BLaER1 treated with 17β-estradiol and CSF1 and Interleukin-3, amounts not matched to agents 10 nM and 100 nM (cell line): ENCODE measurements at regions not wholly inside any gene's neighbourhood (a gene's known extent, or its start where the extent isn't known, plus 50 kb on each side); places are given as distances from the start of the nearest gene placed in this dataset.

Experiments
- H3K27ac ChIP-seq, 11 experiments: shearing (Covaris generic); formaldehyde crosslinking; 2 replicates each; pipeline ENCODE4 v1.8.1; 2022
- H3K27me3 ChIP-seq, 11 experiments: shearing (Covaris generic); formaldehyde crosslinking; 2 replicates each; pipeline ENCODE4 v1.8.1; 2022
- H3K36me3 ChIP-seq, 11 experiments: shearing (Covaris generic); formaldehyde crosslinking; 2 replicates each; pipeline ENCODE4 v1.8.1; 2022
- H3K4me1 ChIP-seq, 10 experiments: shearing (Covaris generic); formaldehyde crosslinking; 2 replicates each; pipeline ENCODE4 v1.8.1; 2022
- H3K4me2 ChIP-seq, 11 experiments: shearing (Covaris generic); formaldehyde crosslinking; 2 replicates each; pipeline ENCODE4 v1.8.1; 2022
- H3K4me3 ChIP-seq, 10 experiments: shearing (Covaris generic); formaldehyde crosslinking; 2 replicates each; pipeline ENCODE4 v1.8.1; 2022
- H3K9ac ChIP-seq, 11 experiments: shearing (Covaris generic); formaldehyde crosslinking; 2 replicates each; pipeline ENCODE4 v1.8.1; 2022
- H3K9me3 ChIP-seq, 11 experiments: shearing (Covaris generic); formaldehyde crosslinking; replicated peaks in 1 of 11; 2 replicates each; pipeline ENCODE4 v1.8.1; 2022
- H4K20me1 ChIP-seq, 11 experiments: shearing (Covaris generic); formaldehyde crosslinking; 2 replicates each; pipeline ENCODE4 v1.8.1; 2022
- Cebpa-rat ChIP-seq, 11 experiments: shearing (Covaris generic); IDR thresholded peaks; 2 replicates each; pipeline ENCODE4 v1.8.1; 2022

- peaks cover 0 to 21% (median 0%) of the 10 kb centered on the region in 10 experiments; a peak in 7 of 20 replicates for H3K4me1 ChIP-seq
- H3K27ac ChIP-seq, result no peak overlapping the region
- H3K4me3 ChIP-seq, result no peak overlapping the region
- no peaks in the 10 kb centered on the region for H3K36me3 ChIP-seq
- H3K27me3 ChIP-seq, result no peaks in the 10 kb centered on the region
- no peak overlapping the region for H3K9ac ChIP-seq
- peak overlapping the region in 3 of 11 experiments; percentile 3 to 22 (median 20); a peak in 3 of 22 replicates for H3K4me2 ChIP-seq
- peaks cover 6 to 15% (median 8%) of the 10 kb centered on the region in 11 experiments; a peak in 20 of 22 replicates for H3K9me3 ChIP-seq
- H4K20me1 ChIP-seq, result no peaks in the 10 kb centered on the region
- TF ChIP-seq Cebpa-rat (IDR thresholded peaks at IDR 0.05), result no peak
These were observed 384.8 kb upstream of the PCSK5 start for GRCh38 chr9:75505654-75506053.

GRCh38 chr9:75529463-75529862 is 361.0 kb upstream of the PCSK5 start:
- no peak overlapping the region for H3K4me3 ChIP-seq
- H3K9ac ChIP-seq, result no peak overlapping the region
- no peak overlapping the region for H3K4me2 ChIP-seq
- TF ChIP-seq Cebpa-rat (IDR thresholded peaks at IDR 0.05), result no peak
- H4K20me1 ChIP-seq, result no peaks in the 10 kb centered on the region
- H3K27ac ChIP-seq, result no peak overlapping the region
- peaks cover 0 to 15% (median 8%) of the 10 kb centered on the region in 11 experiments; a peak in 9 of 22 replicates for H3K9me3 ChIP-seq
- H3K27me3 ChIP-seq, result no peaks in the 10 kb centered on the region
- no peaks in the 10 kb centered on the region for H3K36me3 ChIP-seq
- no peaks in the 10 kb centered on the region for H3K4me1 ChIP-seq

- Histone ChIP-seq H3K27ac (no peak overlapping the region), H3K36me3 (no peaks in the 10 kb centered on the region), H3K4me3 (no peak overlapping the region), H3K4me2 (no peak overlapping the region), H3K27me3 (no peaks in the 10 kb centered on the region), H3K4me1 (no peaks in the 10 kb centered on the region), H3K9me3 (peaks cover under 1 to 6% (median 2%) of the 10 kb centered on the region in 11 experiments; a peak in 11 of 22 replicates), H4K20me1 (no peaks in the 10 kb centered on the region), H3K9ac (no peak overlapping the region)
- no peak for TF ChIP-seq Cebpa-rat (IDR thresholded peaks at IDR 0.05)
These were observed 358.9 kb upstream of the PCSK5 start for GRCh38 chr9:75531588-75531987.

- H3K27me3 ChIP-seq, result no peaks in the 10 kb centered on the region
- H3K4me3 ChIP-seq, result no peak overlapping the region
- peaks cover 3 to 13% (median 9%) of the 10 kb centered on the region in 11 experiments; a peak in 14 of 22 replicates for H3K9me3 ChIP-seq
- H3K4me2 ChIP-seq, result no peak overlapping the region
- no peaks in the 10 kb centered on the region for H3K4me1 ChIP-seq
- H3K9ac ChIP-seq, result no peak overlapping the region
- H3K27ac ChIP-seq, result no peak overlapping the region
- no peaks in the 10 kb centered on the region for H3K36me3 ChIP-seq
- H4K20me1 ChIP-seq, result no peaks in the 10 kb centered on the region
- no peak for TF ChIP-seq Cebpa-rat (IDR thresholded peaks at IDR 0.05)
These were observed 358.0 kb upstream of the PCSK5 start for GRCh38 chr9:75532233-75533050.

- H3K4me1 ChIP-seq, result no peaks in the 10 kb centered on the region
These were observed 350.9 kb upstream of the PCSK5 start for GRCh38 chr9:75539523-75539922.

GRCh38 chr9:75540185-75540584 is 350.3 kb upstream of the PCSK5 start:
- H3K9ac ChIP-seq, result no peak overlapping the region
- no peaks in the 10 kb centered on the region for H3K27me3 ChIP-seq
- no peak overlapping the region for H3K4me3 ChIP-seq
- H4K20me1 ChIP-seq, result no peaks in the 10 kb centered on the region
- H3K36me3 ChIP-seq, result no peaks in the 10 kb centered on the region
- no peaks in the 10 kb centered on the region for H3K4me1 ChIP-seq
- TF ChIP-seq Cebpa-rat (IDR thresholded peaks at IDR 0.05), result no peak
- peaks cover 3 to 16% (median 12%) of the 10 kb centered on the region in 11 experiments; a peak in 14 of 22 replicates for H3K9me3 ChIP-seq
- H3K4me2 ChIP-seq, result no peak overlapping the region
- H3K27ac ChIP-seq, result no peak overlapping the region

More at GRCh38 chr9:75539523-75539922, 350.9 kb upstream of the PCSK5 start:
- no peaks in the 10 kb centered on the region for H3K27me3 ChIP-seq
- no peaks in the 10 kb centered on the region for H3K36me3 ChIP-seq
- no peak overlapping the region for H3K9ac ChIP-seq
- H3K4me2 ChIP-seq, result no peak overlapping the region
- H3K27ac ChIP-seq, result no peak overlapping the region
- peaks cover 3 to 16% (median 12%) of the 10 kb centered on the region in 11 experiments; a peak in 14 of 22 replicates for H3K9me3 ChIP-seq
- no peaks in the 10 kb centered on the region for H4K20me1 ChIP-seq
- no peak for TF ChIP-seq Cebpa-rat (IDR thresholded peaks at IDR 0.05)
- H3K4me3 ChIP-seq, result no peak overlapping the region

GRCh38 chr9:75541734-75542133 is 348.7 kb upstream of the PCSK5 start:
- Histone ChIP-seq H3K4me3 (no peak overlapping the region), H3K9ac (no peak overlapping the region), H3K27me3 (no peaks in the 10 kb centered on the region), H3K4me1 (no peaks in the 10 kb centered on the region), H3K9me3 (peaks cover 1 to 12% (median 8%) of the 10 kb centered on the region in 11 experiments; a peak in 14 of 22 replicates), H4K20me1 (no peaks in the 10 kb centered on the region), H3K36me3 (no peaks in the 10 kb centered on the region), H3K27ac (no peak overlapping the region), H3K4me2 (no peak overlapping the region)
- no peak for TF ChIP-seq Cebpa-rat (IDR thresholded peaks at IDR 0.05)

- H3K27ac ChIP-seq, result no peak overlapping the region
- no peak overlapping the region for H3K4me3 ChIP-seq
- TF ChIP-seq Cebpa-rat (IDR thresholded peaks at IDR 0.05), result no peak
- H4K20me1 ChIP-seq, result no peaks in the 10 kb centered on the region
- H3K4me2 ChIP-seq, result no peak overlapping the region
- H3K9me3 ChIP-seq, result no peaks in the 10 kb centered on the region
- H3K27me3 ChIP-seq, result no peaks in the 10 kb centered on the region
- no peak overlapping the region for H3K9ac ChIP-seq
- H3K4me1 ChIP-seq, result no peaks in the 10 kb centered on the region
- no peaks in the 10 kb centered on the region for H3K36me3 ChIP-seq
These were observed 345.7 kb upstream of the PCSK5 start for GRCh38 chr9:75544815-75545214.

GRCh38 chr9:75545287-75545686 is 345.2 kb upstream of the PCSK5 start:
- Histone ChIP-seq H3K9me3 (peaks cover 0 to 2% (median 0%) of the 10 kb centered on the region in 11 experiments; a peak in 1 of 22 replicates), H4K20me1 (no peaks in the 10 kb centered on the region), H3K36me3 (no peaks in the 10 kb centered on the region), H3K9ac (no peak overlapping the region), H3K4me1 (no peaks in the 10 kb centered on the region), H3K27ac (no peak overlapping the region), H3K4me2 (no peak overlapping the region), H3K4me3 (no peak overlapping the region), H3K27me3 (no peaks in the 10 kb centered on the region)
- no peak for TF ChIP-seq Cebpa-rat (IDR thresholded peaks at IDR 0.05)

GRCh38 chr9:75548871-75549270 is 341.6 kb upstream of the PCSK5 start:
- Histone ChIP-seq H3K9me3 (peaks cover 0 to 12% (median 0%) of the 10 kb centered on the region in 11 experiments; a peak in 1 of 22 replicates), H3K27ac (no peak overlapping the region), H3K4me3 (no peak overlapping the region), H3K36me3 (no peaks in the 10 kb centered on the region), H3K9ac (no peak overlapping the region), H3K27me3 (no peaks in the 10 kb centered on the region), H3K4me1 (no peaks in the 10 kb centered on the region), H3K4me2 (no peak overlapping the region), H4K20me1 (no peaks in the 10 kb centered on the region)
- no peak for TF ChIP-seq Cebpa-rat (IDR thresholded peaks at IDR 0.05)
